DMS114 treated with DMSO at 0.1 percent for 48 hours (cell line): ENCODE measurements at regions not wholly inside any gene's neighbourhood (a gene's known extent, or its start where the extent isn't known, plus 50 kb on each side); places are given as distances from the start of the nearest gene placed in this dataset.

ENCODE experiments used
- DNase-seq: peaks from one replicate; lab custom pipeline; 2025; ENCODE audit not compliant: unreplicated experiment; lab: John Stamatoyannopoulos, UW

- no peak for DNase-seq
Measured at GRCh38 chr6:22668307-22668706, 98.9 kb downstream of the HDGFL1 start.

- DNase-seq = no peak
Measured at GRCh38 chr6:22668717-22669116, 99.4 kb downstream of the HDGFL1 start.

- no peak for DNase-seq
Measured at GRCh38 chr6:22670605-22671004, 101.2 kb downstream of the HDGFL1 start.

- DNase-seq = no peak
Measured at GRCh38 chr6:22673474-22673873, 104.1 kb downstream of the HDGFL1 start.

GRCh38 chr6:22680950-22681349, 111.6 kb downstream of the HDGFL1 start:
- DNase-seq = no peak

- no peak for DNase-seq
Measured at GRCh38 chr6:22681761-22682160, 112.4 kb downstream of the HDGFL1 start.

GRCh38 chr6:22682979-22683378, 113.6 kb downstream of the HDGFL1 start:
- DNase-seq = no peak

GRCh38 chr6:22690446-22690845, 121.1 kb downstream of the HDGFL1 start:
- no peak for DNase-seq

- no peak for DNase-seq
Measured at GRCh38 chr6:22694092-22694724, 124.8 kb downstream of the HDGFL1 start.

- DNase-seq = no peak
Measured at GRCh38 chr6:22696481-22696880, 127.1 kb downstream of the HDGFL1 start.

GRCh38 chr6:22697306-22697705, 127.9 kb downstream of the HDGFL1 start:
- no peak for DNase-seq

GRCh38 chr6:22699151-22699550, 129.8 kb downstream of the HDGFL1 start:
- no peak for DNase-seq

- no peak for DNase-seq
Measured at GRCh38 chr6:22706651-22707050, 137.3 kb downstream of the HDGFL1 start.

GRCh38 chr6:22708469-22708868, 139.1 kb downstream of the HDGFL1 start:
- DNase-seq = no peak

GRCh38 chr6:22709803-22710202, 140.4 kb downstream of the HDGFL1 start:
- DNase-seq = no peak

- DNase-seq = no peak
Measured at GRCh38 chr6:22716721-22717120, 147.4 kb downstream of the HDGFL1 start.

GRCh38 chr6:22717915-22718314, 148.5 kb downstream of the HDGFL1 start:
- no peak for DNase-seq

- no peak for DNase-seq
Measured at GRCh38 chr6:22722913-22723312, 153.5 kb downstream of the HDGFL1 start.

- no peak for DNase-seq
Measured at GRCh38 chr6:22726966-22727365, 157.6 kb downstream of the HDGFL1 start.

GRCh38 chr6:22727710-22728109, 158.3 kb downstream of the HDGFL1 start:
- DNase-seq = no peak

GRCh38 chr6:22732176-22732970, 163.0 kb downstream of the HDGFL1 start:
- no peak for DNase-seq

- no peak for DNase-seq
Measured at GRCh38 chr6:22736740-22737139, 167.4 kb downstream of the HDGFL1 start.

- DNase-seq = no peak
Measured at GRCh38 chr6:22737331-22737730, 168.0 kb downstream of the HDGFL1 start.
